KMS-11 (cell line): ENCODE measurements at regions not wholly inside any gene's neighbourhood (a gene's known extent, or its start where the extent isn't known, plus 50 kb on each side); places are given as distances from the start of the nearest gene placed in this dataset.
"Not testable (repeated sequence)": the region's sequence is repeated elsewhere in the genome, so short reads cannot be mapped to it uniquely, and the experiment has no call there.

Experiments
- H2AFZ ChIP-seq: fragments of 200-600 bp; sonication (generic); 2 replicates; pipeline ENCODE4 v1.6.1; 2016; ENCODE audit warnings: antibody characterized with exemption, mixed run types, low read depth
- H3K27ac ChIP-seq: fragments of 200-600 bp; sonication (generic); 2 replicates; pipeline ENCODE4 v1.6.1; 2016; ENCODE audit warnings: mild to moderate bottlenecking, mixed run types
- H3K27me3 ChIP-seq: fragments of 200-600 bp; sonication (generic); 2 replicates; pipeline ENCODE4 v1.6.1; 2017; ENCODE audit warnings: mild to moderate bottlenecking, low read depth, mixed run types, moderate library complexity; ENCODE audit not compliant: insufficient read depth
- H3K36me3 ChIP-seq: fragments of 200-600 bp; sonication (generic); 2 replicates; pipeline ENCODE4 v1.6.1; 2017; ENCODE audit warnings: mild to moderate bottlenecking, mixed run types; ENCODE audit not compliant: insufficient read depth
- H3K4me1 ChIP-seq: fragments of 200-600 bp; sonication (generic); 2 replicates; pipeline ENCODE4 v1.6.1; 2016; ENCODE audit warnings: mild to moderate bottlenecking, low read depth, mixed run types; ENCODE audit not compliant: poor library complexity, severe bottlenecking
- H3K4me2 ChIP-seq: fragments of 200-600 bp; sonication (generic); 2 replicates; pipeline ENCODE4 v1.7.0; 2016; ENCODE audit warnings: mild to moderate bottlenecking, mixed run types
- H3K4me3 ChIP-seq: fragments of 200-600 bp; sonication (generic); IDR thresholded peaks from 2 replicates; pipeline ENCODE4 v1.6.1; 2017; ENCODE audit warnings: low read depth, low read length, mixed read lengths; ENCODE audit not compliant: insufficient read depth
- H3K79me2 ChIP-seq: fragments of 200-600 bp; sonication (generic); 2 replicates; pipeline ENCODE4 v1.6.1; 2016; ENCODE audit warnings: low read depth, mixed run types; ENCODE audit not compliant: insufficient read depth
- H3K9ac ChIP-seq: fragments of 200-600 bp; sonication (generic); 2 replicates; pipeline ENCODE4 v1.6.1; 2016; ENCODE audit warnings: mild to moderate bottlenecking, mixed run types
- H4K20me1 ChIP-seq: fragments of 200-600 bp; sonication (generic); 2 replicates; pipeline ENCODE4 v1.6.1; 2016; ENCODE audit warnings: mild to moderate bottlenecking, mixed run types; ENCODE audit not compliant: insufficient read depth
- TF ChIP-seq, protein P1 (sequence below): fragments of 200-600 bp; sonication (generic); conservative IDR thresholded peaks from 2 replicates; pipeline ENCODE4 v1.6.1; 2017; ENCODE audit warnings: low read depth, mild to moderate bottlenecking, antibody characterized with exemption, low read length, moderate library complexity, mixed read lengths

DNA sequence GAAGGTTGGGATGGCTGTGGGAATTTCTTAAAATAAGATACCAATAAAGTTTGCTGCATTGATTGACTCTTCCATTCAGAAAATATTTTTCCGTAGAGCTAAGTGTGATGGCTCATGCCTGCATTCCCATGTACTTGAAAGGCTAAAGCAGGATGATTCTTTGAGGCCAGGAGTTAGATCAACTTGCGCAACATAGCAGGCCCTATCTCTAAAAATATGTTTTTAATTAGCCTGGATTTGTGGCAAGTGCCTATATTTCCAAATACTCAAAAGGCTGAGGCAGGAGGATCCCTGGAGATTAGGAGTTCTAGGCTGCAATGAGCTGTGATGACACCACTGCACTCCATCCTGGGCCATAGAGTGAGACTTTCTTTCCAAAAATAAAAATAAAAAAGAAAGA is 431.2 kb upstream of the PTCHD4 start:
- H3K4me1 ChIP-seq, result no peaks in the 10 kb centered on the region
- H3K27ac ChIP-seq, result no peak overlapping the region
- no peak overlapping the region for H3K4me3 ChIP-seq
- H4K20me1 ChIP-seq, result no peaks in the 10 kb centered on the region
- no peaks in the 10 kb centered on the region for H3K79me2 ChIP-seq
- H3K4me2 ChIP-seq, result no peak overlapping the region
- H3K36me3 ChIP-seq, result no peaks in the 10 kb centered on the region
- TF ChIP-seq, protein P1, sequence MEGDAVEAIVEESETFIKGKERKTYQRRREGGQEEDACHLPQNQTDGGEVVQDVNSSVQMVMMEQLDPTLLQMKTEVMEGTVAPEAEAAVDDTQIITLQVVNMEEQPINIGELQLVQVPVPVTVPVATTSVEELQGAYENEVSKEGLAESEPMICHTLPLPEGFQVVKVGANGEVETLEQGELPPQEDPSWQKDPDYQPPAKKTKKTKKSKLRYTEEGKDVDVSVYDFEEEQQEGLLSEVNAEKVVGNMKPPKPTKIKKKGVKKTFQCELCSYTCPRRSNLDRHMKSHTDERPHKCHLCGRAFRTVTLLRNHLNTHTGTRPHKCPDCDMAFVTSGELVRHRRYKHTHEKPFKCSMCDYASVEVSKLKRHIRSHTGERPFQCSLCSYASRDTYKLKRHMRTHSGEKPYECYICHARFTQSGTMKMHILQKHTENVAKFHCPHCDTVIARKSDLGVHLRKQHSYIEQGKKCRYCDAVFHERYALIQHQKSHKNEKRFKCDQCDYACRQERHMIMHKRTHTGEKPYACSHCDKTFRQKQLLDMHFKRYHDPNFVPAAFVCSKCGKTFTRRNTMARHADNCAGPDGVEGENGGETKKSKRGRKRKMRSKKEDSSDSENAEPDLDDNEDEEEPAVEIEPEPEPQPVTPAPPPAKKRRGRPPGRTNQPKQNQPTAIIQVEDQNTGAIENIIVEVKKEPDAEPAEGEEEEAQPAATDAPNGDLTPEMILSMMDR, result no peak
- no peak overlapping the region for H2AFZ ChIP-seq
- no peak overlapping the region for H3K9ac ChIP-seq
- H3K27me3 ChIP-seq, result no peaks in the 10 kb centered on the region

DNA sequence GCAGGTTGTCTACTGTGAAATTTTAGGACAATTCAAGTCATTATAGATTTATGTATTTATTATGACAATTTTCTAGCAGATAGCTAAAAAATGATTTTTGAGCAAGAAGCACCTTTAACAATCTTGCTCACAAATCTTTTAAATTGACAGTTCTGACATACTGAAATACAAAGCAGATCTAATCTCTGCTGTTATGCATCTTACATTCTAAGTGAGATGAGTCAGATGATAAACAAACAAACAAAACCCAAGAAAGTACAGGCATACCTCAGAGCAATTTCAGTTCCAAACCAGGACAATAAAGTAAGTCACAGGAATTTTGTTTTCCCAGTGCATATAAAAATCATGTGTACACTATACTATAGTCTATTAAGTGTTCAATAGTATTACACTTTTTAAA is 430.7 kb upstream of the PTCHD4 start:
- H3K4me2 ChIP-seq, result no peak overlapping the region
- H3K4me1 ChIP-seq, result no peaks in the 10 kb centered on the region
- no peak overlapping the region for H3K27ac ChIP-seq
- no peak overlapping the region for H2AFZ ChIP-seq
- no peak overlapping the region for H3K9ac ChIP-seq
- no peaks in the 10 kb centered on the region for H3K79me2 ChIP-seq
- H3K36me3 ChIP-seq, result no peaks in the 10 kb centered on the region
- H4K20me1 ChIP-seq, result no peaks in the 10 kb centered on the region
- H3K27me3 ChIP-seq, result no peaks in the 10 kb centered on the region
- no peak overlapping the region for H3K4me3 ChIP-seq
- TF ChIP-seq, protein P1, result no peak

DNA sequence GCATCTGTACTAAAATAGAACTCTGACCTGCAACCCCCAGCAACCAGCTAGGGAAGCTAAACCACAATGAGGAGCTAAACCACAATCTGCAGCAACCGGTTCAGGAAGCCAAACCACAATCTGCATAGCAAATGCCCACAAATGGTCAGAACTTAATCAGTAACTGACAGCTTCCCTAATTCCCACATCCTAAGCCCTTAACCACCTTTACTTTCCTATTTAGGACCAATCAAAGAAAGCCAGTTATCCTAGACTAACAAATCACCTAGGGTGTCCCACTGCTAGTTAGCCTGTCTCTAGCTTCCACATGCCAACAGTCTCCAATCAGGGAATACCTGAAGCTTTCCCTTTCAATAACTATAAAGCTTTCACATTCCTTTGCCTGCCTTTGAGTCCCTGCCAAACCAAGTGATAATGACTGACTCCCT is 424.6 kb upstream of the PTCHD4 start:
- Histone ChIP-seq H3K79me2 (no peaks in the 10 kb centered on the region), H3K27me3 (no peaks in the 10 kb centered on the region), H3K4me3 (no peak overlapping the region), H3K4me2 (no peak overlapping the region), H3K27ac (no peak overlapping the region), H3K9ac (no peak overlapping the region), H4K20me1 (no peaks in the 10 kb centered on the region), H3K36me3 (no peaks in the 10 kb centered on the region), H3K4me1 (peaks cover 7% of the 10 kb centered on the region), H2AFZ (no peak overlapping the region)
- TF ChIP-seq, protein P1, result no peak

DNA sequence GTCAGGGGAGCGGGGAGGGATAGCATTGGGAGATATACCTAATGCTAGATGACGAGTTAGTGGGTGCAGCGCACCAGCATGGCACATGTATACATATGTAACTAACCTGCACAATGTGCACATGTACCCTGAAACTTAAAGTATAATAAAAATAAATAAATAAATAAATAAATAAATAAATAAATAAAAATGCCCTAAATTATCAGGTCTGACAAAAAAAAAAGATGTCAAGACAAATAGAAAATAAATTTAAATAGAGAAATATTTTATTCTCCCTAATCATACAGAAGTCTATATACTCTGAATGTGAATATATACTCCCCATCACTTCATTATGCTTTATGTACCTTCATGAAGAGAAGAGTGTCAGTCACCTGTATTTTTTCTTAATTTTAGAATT is 420.0 kb upstream of the PTCHD4 start:
- H4K20me1 ChIP-seq, H3K9ac ChIP-seq, H3K27ac ChIP-seq, H3K4me3 ChIP-seq, H3K79me2 ChIP-seq, H3K4me2 ChIP-seq, H3K4me1 ChIP-seq, H2AFZ ChIP-seq, H3K27me3 ChIP-seq, H3K36me3 ChIP-seq: not testable (repeated sequence)

DNA sequence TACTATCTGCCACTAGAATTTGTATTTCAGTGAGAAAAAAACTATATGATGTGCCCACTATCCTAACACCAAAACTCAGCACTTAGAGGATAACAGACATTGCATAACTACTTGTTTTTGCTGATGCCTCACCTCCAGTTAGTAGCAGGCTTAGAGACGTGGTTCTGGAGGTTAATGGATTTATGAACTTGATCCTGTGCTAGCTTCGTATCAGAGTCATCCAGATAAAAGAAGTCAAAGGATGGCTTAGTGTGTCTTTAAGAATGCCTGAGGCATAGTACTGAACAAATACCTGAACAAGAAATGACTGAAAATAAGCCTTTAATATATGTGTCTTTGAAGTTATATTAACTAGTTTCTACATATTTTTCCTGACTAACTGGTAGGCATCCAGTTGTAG is 414.9 kb upstream of the PTCHD4 start:
- H3K4me2 ChIP-seq, result no peak overlapping the region
- TF ChIP-seq, protein P1, result no peak
- no peak overlapping the region for H3K9ac ChIP-seq

More for the DNA sequence above, 414.9 kb upstream of the PTCHD4 start:
- H3K27ac ChIP-seq, result no peak overlapping the region
- no peaks in the 10 kb centered on the region for H3K4me1 ChIP-seq
- H2AFZ ChIP-seq, result no peak overlapping the region
- no peak overlapping the region for H3K4me3 ChIP-seq
- no peaks in the 10 kb centered on the region for H3K36me3 ChIP-seq
- H4K20me1 ChIP-seq, result no peaks in the 10 kb centered on the region
- H3K79me2 ChIP-seq, result no peaks in the 10 kb centered on the region
- no peaks in the 10 kb centered on the region for H3K27me3 ChIP-seq
